NAMALWA (cell line): ENCODE measurements at regions not wholly inside any gene's neighbourhood (a gene's known extent, or its start where the extent isn't known, plus 50 kb on each side); places are given as distances from the start of the nearest gene placed in this dataset.

Experiments used
- DNase-seq: peaks from one replicate; pipeline ENCODE4 v3.0.0-alpha.2; 2015; ENCODE audit warnings: low spot score

GRCh38 chr9:24488896-24489295 is 56.8 kb downstream of the IZUMO3 start:
- DNase-seq, result no peak

GRCh38 chr9:24487946-24488345 is 57.8 kb downstream of the IZUMO3 start:
- no peak for DNase-seq

GRCh38 chr9:24487250-24487861 is 58.3 kb downstream of the IZUMO3 start:
- no peak for DNase-seq

GRCh38 chr9:24479361-24480059 is 66.2 kb downstream of the IZUMO3 start:
- no peak for DNase-seq

- DNase-seq, result no peak
Measured at GRCh38 chr9:24464319-24464951, 81.3 kb downstream of the IZUMO3 start.

- DNase-seq, result no peak
Measured at GRCh38 chr9:24462951-24463350, 82.7 kb downstream of the IZUMO3 start.

- no peak for DNase-seq
Measured at GRCh38 chr9:24460781-24461180, 84.9 kb downstream of the IZUMO3 start.

- DNase-seq, result no peak
Measured at GRCh38 chr9:24459953-24460352, 85.7 kb downstream of the IZUMO3 start.

GRCh38 chr9:24451346-24451745 is 94.4 kb downstream of the IZUMO3 start:
- no peak for DNase-seq

GRCh38 chr9:24449976-24450375 is 95.7 kb downstream of the IZUMO3 start:
- DNase-seq, result no peak

- no peak for DNase-seq
Measured at GRCh38 chr9:24439456-24439855, 106.2 kb downstream of the IZUMO3 start.

GRCh38 chr9:24438876-24439275 is 106.8 kb downstream of the IZUMO3 start:
- no peak for DNase-seq

GRCh38 chr9:24436761-24437160 is 108.9 kb downstream of the IZUMO3 start:
- no peak for DNase-seq

GRCh38 chr9:24434183-24434582 is 111.5 kb downstream of the IZUMO3 start:
- DNase-seq, result no peak

- no peak for DNase-seq
Measured at GRCh38 chr9:24416136-24416535, 129.6 kb downstream of the IZUMO3 start.

- no peak for DNase-seq
Measured at GRCh38 chr9:24413651-24414050, 132.0 kb downstream of the IZUMO3 start.

- no peak for DNase-seq
Measured at GRCh38 chr9:24398466-24398865, 147.2 kb downstream of the IZUMO3 start.

GRCh38 chr9:24391095-24391494 is 154.6 kb downstream of the IZUMO3 start:
- DNase-seq, result no peak

- DNase-seq, result no peak
Measured at GRCh38 chr9:24385077-24385476, 160.6 kb downstream of the IZUMO3 start.

GRCh38 chr9:24382566-24382965 is 163.1 kb downstream of the IZUMO3 start:
- DNase-seq, result no peak

- no peak for DNase-seq
Measured at GRCh38 chr9:24381205-24381604, 164.5 kb downstream of the IZUMO3 start.

GRCh38 chr9:24359046-24359445 is 186.7 kb downstream of the IZUMO3 start:
- no peak for DNase-seq

GRCh38 chr9:24351973-24352372 is 193.7 kb downstream of the IZUMO3 start:
- no peak for DNase-seq

- DNase-seq, result no peak
Measured at GRCh38 chr9:24351258-24351657, 194.4 kb downstream of the IZUMO3 start.
